ENCODE measurements at regions not wholly inside any gene's neighbourhood (a gene's known extent, or its start where the extent isn't known, plus 50 kb on each side); places are given as distances from the start of the nearest gene placed in this dataset.

DNA sequence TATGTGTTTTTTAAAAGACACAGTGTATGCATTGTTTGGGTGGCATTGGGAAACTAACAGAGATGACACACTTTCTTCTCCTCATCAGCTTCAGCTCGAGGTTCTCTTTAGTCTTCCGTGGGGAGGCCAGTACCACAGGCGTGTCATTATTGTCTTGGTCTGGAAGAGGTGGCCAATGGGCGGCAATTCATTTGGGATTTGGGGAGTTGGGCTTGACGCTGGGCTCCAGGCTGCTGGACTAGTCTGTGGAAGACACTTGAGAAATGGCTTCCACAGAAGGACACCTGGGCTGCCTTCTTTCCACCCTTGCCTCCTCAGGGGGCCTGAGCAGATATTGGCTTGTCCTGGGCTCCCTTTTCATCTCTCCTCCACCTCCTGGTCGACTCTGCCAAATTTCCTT, 192.2 kb downstream of the SH2D4B start:
- ATAC-seq (ENCODE audit: low read depth) (no peak), DNase-seq (no peak)
- Histone ChIP-seq H3K79me1 (ENCODE audit: low read depth in 1 of 2, low read length in 2 of 2) (no peaks in the 10 kb centered on the region), H2BK20ac (ENCODE audit: low read depth, low read length) (no peak overlapping the region), H3K9ac (ENCODE audit: low read depth, low read length) (no peak overlapping the region), H3K56ac (ENCODE audit: extremely low read depth, insufficient read depth, low read length) (no peak overlapping the region), H3K4me1 (ENCODE audit: control insufficient read depth, insufficient read depth, low read length) (no peaks in the 10 kb centered on the region), H3K14ac (replicated peaks; ENCODE audit: low read depth, low read length) (no peak overlapping the region), H4K91ac (ENCODE audit: insufficient read depth, low read depth, low read length) (no peak overlapping the region), H3K4me2 (ENCODE audit: low read depth, low read length) (no peak overlapping the region), H2BK5ac (ENCODE audit: low read depth, low read length, poor library complexity, severe bottlenecking) (no peak overlapping the region), H3K27ac (ENCODE audit: insufficient read depth, low read length) (no peak overlapping the region), H3K9me3 (ENCODE audit: control insufficient read depth, insufficient read depth, low read length) (peaks cover 9% of the 10 kb centered on the region), H3K36me3 (ENCODE audit: control insufficient read depth, insufficient read depth, low read length) (no peaks in the 10 kb centered on the region), H4K8ac (ENCODE audit: low read depth in 2 of 2, low read length in 2 of 2) (no peak overlapping the region), H2AFZ (replicated peaks; ENCODE audit: low read length, poor library complexity) (no peak overlapping the region), H2AK5ac (ENCODE audit: low read depth, low read length) (no peak overlapping the region), H2AK9ac (replicated peaks; ENCODE audit: low read depth, low read length, poor library complexity) (no peak overlapping the region), H3K4me3 (ENCODE audit: insufficient read depth, low read depth, low read length) (no peak overlapping the region), H4K20me1 (ENCODE audit: insufficient read depth, low read length) (no peaks in the 10 kb centered on the region), H2BK15ac (ENCODE audit: low read depth, low read length) (no peak overlapping the region), H3K18ac (ENCODE audit: low read depth, low read length) (no peak overlapping the region), H2BK120ac (ENCODE audit: low read depth, low read length) (no peak overlapping the region), H3K23ac (ENCODE audit: low read depth, low read length) (no peak overlapping the region), H3K9me1 (ENCODE audit: insufficient read depth, low read length) (no peaks in the 10 kb centered on the region), H4K5ac (ENCODE audit: low read depth, low read length) (no peak overlapping the region), H3K4ac (ENCODE audit: low read depth, low read length) (no peak overlapping the region), H3K27me3 (ENCODE audit: control insufficient read depth, insufficient read depth, low read length) (no peaks in the 10 kb centered on the region)
- 50% methylated on average over 2 of the region's 6 CpGs; no CpG with 5 or more reads in 1 of the 2 experiments for WGBS, 2 experiments (ENCODE audit: extremely low coverage in 2 of 2, insufficient read length in 1 of 2)
- ChIA-PET POLR2A (ENCODE audit: unreplicated experiment) (no interaction called here), CTCF (no interaction called here)
- intact Hi-C loops (cut with micrococcal nuclease): no loop called here
- TF ChIP-seq ELK1 (IDR thresholded peaks at IDR 0.05; ENCODE audit: borderline replicate concordance, low read depth, low read length): no peak
- TF ChIP-seq RAD21 (IDR thresholded peaks at IDR 0.05; ENCODE audit: low read length): no peak
- TF ChIP-seq NFE2L2 (IDR thresholded peaks at IDR 0.05; ENCODE audit: low read depth, low read length): no peak
- TF ChIP-seq POLR2A (IDR thresholded peaks at IDR 0.05; ENCODE audit: low read depth, low read length): no peak
- no peak for TF ChIP-seq SMC3 (IDR thresholded peaks at IDR 0.05; ENCODE audit: low read depth, low read length)
- no peak for TF ChIP-seq BHLHE40 (IDR thresholded peaks at IDR 0.05; ENCODE audit: low read depth, low read length)
- TF ChIP-seq MAFK (IDR thresholded peaks at IDR 0.05; ENCODE audit: low read depth, low read length): no peak
- TF ChIP-seq, protein P1, sequence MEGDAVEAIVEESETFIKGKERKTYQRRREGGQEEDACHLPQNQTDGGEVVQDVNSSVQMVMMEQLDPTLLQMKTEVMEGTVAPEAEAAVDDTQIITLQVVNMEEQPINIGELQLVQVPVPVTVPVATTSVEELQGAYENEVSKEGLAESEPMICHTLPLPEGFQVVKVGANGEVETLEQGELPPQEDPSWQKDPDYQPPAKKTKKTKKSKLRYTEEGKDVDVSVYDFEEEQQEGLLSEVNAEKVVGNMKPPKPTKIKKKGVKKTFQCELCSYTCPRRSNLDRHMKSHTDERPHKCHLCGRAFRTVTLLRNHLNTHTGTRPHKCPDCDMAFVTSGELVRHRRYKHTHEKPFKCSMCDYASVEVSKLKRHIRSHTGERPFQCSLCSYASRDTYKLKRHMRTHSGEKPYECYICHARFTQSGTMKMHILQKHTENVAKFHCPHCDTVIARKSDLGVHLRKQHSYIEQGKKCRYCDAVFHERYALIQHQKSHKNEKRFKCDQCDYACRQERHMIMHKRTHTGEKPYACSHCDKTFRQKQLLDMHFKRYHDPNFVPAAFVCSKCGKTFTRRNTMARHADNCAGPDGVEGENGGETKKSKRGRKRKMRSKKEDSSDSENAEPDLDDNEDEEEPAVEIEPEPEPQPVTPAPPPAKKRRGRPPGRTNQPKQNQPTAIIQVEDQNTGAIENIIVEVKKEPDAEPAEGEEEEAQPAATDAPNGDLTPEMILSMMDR (conservative IDR thresholded peaks at IDR 0.05; ENCODE audit: low read depth, low read length): no peak
- TF ChIP-seq FOS (IDR thresholded peaks at IDR 0.05; ENCODE audit: low read depth, low read length): no peak
- TF ChIP-seq MAZ (IDR thresholded peaks at IDR 0.05; ENCODE audit: borderline replicate concordance, low read depth, low read length): no peak
- no peak for TF ChIP-seq RFX5 (IDR thresholded peaks at IDR 0.05; ENCODE audit: low read depth, low read length)
- no peak for TF ChIP-seq CEBPB (IDR thresholded peaks at IDR 0.05; ENCODE audit: low read depth, low read length)
- TF ChIP-seq, protein P2, sequence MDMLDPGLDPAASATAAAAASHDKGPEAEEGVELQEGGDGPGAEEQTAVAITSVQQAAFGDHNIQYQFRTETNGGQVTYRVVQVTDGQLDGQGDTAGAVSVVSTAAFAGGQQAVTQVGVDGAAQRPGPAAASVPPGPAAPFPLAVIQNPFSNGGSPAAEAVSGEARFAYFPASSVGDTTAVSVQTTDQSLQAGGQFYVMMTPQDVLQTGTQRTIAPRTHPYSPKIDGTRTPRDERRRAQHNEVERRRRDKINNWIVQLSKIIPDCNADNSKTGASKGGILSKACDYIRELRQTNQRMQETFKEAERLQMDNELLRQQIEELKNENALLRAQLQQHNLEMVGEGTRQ (IDR thresholded peaks at IDR 0.05; ENCODE audit: low read depth, low read length): no peak
- no peak for TF ChIP-seq RCOR1 (IDR thresholded peaks at IDR 0.05; ENCODE audit: insufficient replicate concordance, low read length)
- no peak for TF ChIP-seq CHD1 (IDR thresholded peaks at IDR 0.05; ENCODE audit: low read depth, low read length)
- TF ChIP-seq MXI1 (IDR thresholded peaks at IDR 0.05; ENCODE audit: borderline replicate concordance, low read depth, low read length): no peak
- dilution Hi-C loops (cut with HindIII; ENCODE audit: low sequenced_read_pairs, unreplicated experiment): no loop called here
- BruUV-seq (replicated peaks): no TSS peak
- in situ Hi-C loops (cut with MboI; ENCODE audit: low sequenced_read_pairs): no loop called here

All from IMR-90 (cell line).